Panc1 (cell line): ENCODE measurements at regions not wholly inside any gene's neighbourhood (a gene's known extent, or its start where the extent isn't known, plus 50 kb on each side); places are given as distances from the start of the nearest gene placed in this dataset.

Experiments
- ATAC-seq: fragments of 200-7000 bp; cut with Tn5 transposase; 2 replicates; pipeline ENCODE4 v1.9.1; 2020; ENCODE audit warnings: mild to moderate bottlenecking, moderate library complexity
- BruUV-seq: library from RNA; stranded (reverse); fragments of 400-500 nt; replicated peaks from 2 replicates; lab custom pipeline; 2021; lab: Mats Ljungman, UMichigan
- CTCF ChIA-PET: fragments of 300-600 bp; sonication (Branson Sonifier 250); formaldehyde crosslinking; loops from one replicate; lab custom pipeline; 2022; ENCODE audit warnings: antibody characterized with exemption; lab: Charles Lee
- POLR2A ChIA-PET: fragments of 300-600 bp; sonication (Branson Sonifier 250); formaldehyde crosslinking; loops from one replicate; lab custom pipeline; 2022; ENCODE audit warnings: antibody characterized with exemption; lab: Charles Lee
- DNase-seq: peaks from one replicate; pipeline ENCODE4 v3.0.0-alpha.2; 2010; ENCODE audit warnings: low read depth, low spot score
- H3K27ac ChIP-seq: 2 replicates; pipeline ENCODE4 v1.5.1; 2011; ENCODE audit warnings: mild to moderate bottlenecking, low read length, inconsistent platforms
- H3K27me3 ChIP-seq: fragments of 200-500 bp; sonication (Bioruptor generic); 2 replicates; pipeline ENCODE4 v1.6.0; 2014; ENCODE audit warnings: low read length, inconsistent platforms; ENCODE audit not compliant: control insufficient read depth, insufficient read depth
- H3K36me3 ChIP-seq: fragments of 200-500 bp; sonication (Bioruptor generic); 2 replicates; pipeline ENCODE4 v1.5.1; 2014; ENCODE audit warnings: inconsistent platforms, mild to moderate bottlenecking, low read length, moderate library complexity; ENCODE audit not compliant: control insufficient read depth, insufficient read depth
- H3K4me1 ChIP-seq: 2 replicates; pipeline ENCODE4 v1.5.1; 2011; ENCODE audit warnings: inconsistent platforms, mild to moderate bottlenecking, low read length, moderate library complexity; ENCODE audit not compliant: control insufficient read depth, insufficient read depth
- H3K4me3 ChIP-seq, 2 experiments: 2 replicates each; pipeline ENCODE4 v1.5.1; 2011 to 2012; ENCODE audit warnings: low read depth in 2 of 2, low read length in 2 of 2, mild to moderate bottlenecking in 2 of 2, inconsistent platforms in 1 of 2, moderate library complexity in 1 of 2
- H3K9me3 ChIP-seq: fragments of 200-500 bp; sonication (Bioruptor generic); 2 replicates; pipeline ENCODE4 v1.5.1; 2014; ENCODE audit warnings: low read depth, mild to moderate bottlenecking, inconsistent platforms, low read length, moderate library complexity; ENCODE audit not compliant: control insufficient read depth, insufficient read depth
- CTCF ChIP-seq: fragments of 450-650 bp; IDR thresholded peaks from 2 replicates; pipeline ENCODE4 v1.5.1; 2017; ENCODE audit warnings: mild to moderate bottlenecking
- POLR2AphosphoS5 ChIP-seq: IDR thresholded peaks from 2 replicates; pipeline ENCODE4 v1.6.1; 2012; ENCODE audit warnings: mild to moderate bottlenecking, low read depth, low read length, moderate library complexity
- REST ChIP-seq, 2 experiments: IDR thresholded peaks; 2 replicates each; pipeline ENCODE4 v1.6.1; 2011 to 2012; ENCODE audit warnings: low read depth in 2 of 2, control low read depth in 1 of 2, low read length in 1 of 2, mild to moderate bottlenecking in 1 of 2, moderate library complexity in 1 of 2; ENCODE audit not compliant: insufficient read depth in 1 of 2
- SIN3A ChIP-seq: IDR thresholded peaks from 2 replicates; pipeline ENCODE4 v1.6.1; 2012; ENCODE audit warnings: low read depth, mild to moderate bottlenecking, low read length, moderate library complexity, borderline replicate concordance; ENCODE audit not compliant: insufficient read depth
- TCF7L2 ChIP-seq: IDR thresholded peaks from 2 replicates; pipeline ENCODE4 v1.6.1; 2011; ENCODE audit warnings: mild to moderate bottlenecking, low read depth, low read length, inconsistent platforms
- in situ Hi-C: cut with HindIII; loops from 2 replicates; pipeline ENCODE4 v1.10.0; 2016; ENCODE audit warnings: low sequenced_read_pairs, low pct_unique_long_range_greater_than_20kb
- intact Hi-C: fragments of 100-400 bp; cut with micrococcal nuclease; formaldehyde crosslinking; loops from one replicate; pipeline ENCODE4 v1.10.0; 2022; ENCODE audit not compliant: unreplicated experiment

GRCh38 chr5:4548341-4548740 is 591.8 kb upstream of the ADAMTS16 start:
- in situ Hi-C loops: no loop called here
- CTCF ChIA-PET: no interaction called here
- BruUV-seq: no TSS peak
- no peak for ATAC-seq
- Histone ChIP-seq H3K27me3 (no peaks in the 10 kb centered on the region), H3K27ac (no peak overlapping the region), H3K4me3 (no peak overlapping the region), H3K4me1 (no peaks in the 10 kb centered on the region), H3K9me3 (no peaks in the 10 kb centered on the region), H3K36me3 (no peaks in the 10 kb centered on the region)
- intact Hi-C loops: no loop called here
- DNase-seq: no peak
- POLR2A ChIA-PET: no interaction called here
- TF ChIP-seq POLR2AphosphoS5: no peak
- TF ChIP-seq REST (IDR thresholded peaks at IDR 0.05; ENCODE audit: insufficient read depth in 1 of 2, low read depth in 2 of 2, low read length in 1 of 2): no peak
- no peak for TF ChIP-seq CTCF
- TF ChIP-seq TCF7L2: no peak

- ChIA-PET CTCF (no interaction called here), POLR2A (no interaction called here)
- Histone ChIP-seq H3K4me1 (no peaks in the 10 kb centered on the region), H3K27ac (no peak overlapping the region), H3K27me3 (no peaks in the 10 kb centered on the region), H3K36me3 (no peaks in the 10 kb centered on the region), H3K4me3 (no peak overlapping the region), H3K9me3 (no peaks in the 10 kb centered on the region)
- in situ Hi-C loops (no loop called here), intact Hi-C loops (no loop called here)
- TF ChIP-seq REST (IDR thresholded peaks at IDR 0.05; ENCODE audit: insufficient read depth in 1 of 2, low read depth in 2 of 2, low read length in 1 of 2) (no peak), SIN3A (no peak), POLR2AphosphoS5 (no peak), CTCF (no peak), TCF7L2 (no peak)
- DNase-seq (no peak), ATAC-seq (no peak)
- no TSS peak for BruUV-seq
These were observed 590.8 kb upstream of the ADAMTS16 start for GRCh38 chr5:4549351-4549750.
